Chondrocyte (in vitro differentiated cells): ENCODE measurements at regions not wholly inside any gene's neighbourhood (a gene's known extent, or its start where the extent isn't known, plus 50 kb on each side); places are given as distances from the start of the nearest gene placed in this dataset.

ENCODE experiments used
- DNase-seq: peaks from one replicate; pipeline ENCODE4 v3.0.0; 2021; ENCODE audit warnings: mixed read lengths, low spot score
- H3K27ac Mint-ChIP-seq: one replicate; pipeline ENCODE4 v1.8.0; 2021; ENCODE audit warnings: mild to moderate bottlenecking, moderate library complexity, mixed read lengths; ENCODE audit not compliant: unreplicated experiment
- H3K27me3 Mint-ChIP-seq: 2 replicates; pipeline ENCODE4 v1.8.0; 2021; ENCODE audit warnings: low read depth, mixed read lengths
- H3K36me3 Mint-ChIP-seq: 2 replicates; pipeline ENCODE4 v1.8.0; 2021; ENCODE audit warnings: low read depth, mixed read lengths
- H3K4me1 Mint-ChIP-seq: 2 replicates; pipeline ENCODE4 v1.8.0; 2021; ENCODE audit warnings: low read depth, mild to moderate bottlenecking, mixed read lengths
- H3K4me3 Mint-ChIP-seq: one replicate; pipeline ENCODE4 v1.8.0; 2021; ENCODE audit warnings: mild to moderate bottlenecking, moderate library complexity, mixed read lengths; ENCODE audit not compliant: unreplicated experiment
- H3K9me3 Mint-ChIP-seq: 2 replicates; pipeline ENCODE4 v1.8.0; 2021; ENCODE audit warnings: low read depth, mixed read lengths
- TF ChIP-seq, protein P1 (sequence below): fragments of 200-600 bp; sonication (generic); IDR thresholded peaks from 2 replicates; pipeline ENCODE4 v1.5.0; 2021; ENCODE audit warnings: antibody characterized with exemption, mild to moderate bottlenecking, moderate library complexity

DNA sequence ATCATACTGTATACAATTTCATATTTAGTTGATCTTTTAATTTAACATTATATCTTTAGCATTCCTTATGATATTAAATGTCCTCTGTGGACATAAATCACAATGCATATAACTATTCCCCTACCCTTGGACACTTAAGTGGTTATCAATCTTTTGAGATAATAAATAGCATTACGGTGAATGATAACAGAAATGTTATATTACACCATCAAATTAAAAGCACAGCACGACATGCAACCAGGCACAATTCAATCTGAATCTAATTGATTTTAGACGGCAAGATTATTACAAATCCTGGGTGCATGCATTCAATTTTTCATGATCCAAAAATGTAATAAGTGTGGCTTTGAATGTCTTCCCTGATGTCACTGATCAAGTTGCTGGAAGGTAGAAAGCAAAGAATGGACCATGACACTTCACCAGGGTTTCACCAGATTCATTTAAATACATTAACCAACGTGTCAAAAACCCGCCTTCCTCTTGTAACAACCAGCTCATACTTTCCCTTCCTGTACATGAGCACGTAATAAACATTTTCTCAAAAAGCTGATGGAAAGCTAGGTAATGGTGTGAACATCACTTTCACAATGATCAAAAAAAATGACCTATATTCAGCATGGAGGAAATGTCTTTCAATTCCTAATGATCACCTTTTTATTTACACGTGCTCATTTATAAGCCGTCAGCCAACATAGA is 513.7 kb upstream of the ID2 start:
- peaks cover 47% of the 10 kb centered on the region for H3K4me1 Mint-ChIP-seq
- TF ChIP-seq, protein P1, sequence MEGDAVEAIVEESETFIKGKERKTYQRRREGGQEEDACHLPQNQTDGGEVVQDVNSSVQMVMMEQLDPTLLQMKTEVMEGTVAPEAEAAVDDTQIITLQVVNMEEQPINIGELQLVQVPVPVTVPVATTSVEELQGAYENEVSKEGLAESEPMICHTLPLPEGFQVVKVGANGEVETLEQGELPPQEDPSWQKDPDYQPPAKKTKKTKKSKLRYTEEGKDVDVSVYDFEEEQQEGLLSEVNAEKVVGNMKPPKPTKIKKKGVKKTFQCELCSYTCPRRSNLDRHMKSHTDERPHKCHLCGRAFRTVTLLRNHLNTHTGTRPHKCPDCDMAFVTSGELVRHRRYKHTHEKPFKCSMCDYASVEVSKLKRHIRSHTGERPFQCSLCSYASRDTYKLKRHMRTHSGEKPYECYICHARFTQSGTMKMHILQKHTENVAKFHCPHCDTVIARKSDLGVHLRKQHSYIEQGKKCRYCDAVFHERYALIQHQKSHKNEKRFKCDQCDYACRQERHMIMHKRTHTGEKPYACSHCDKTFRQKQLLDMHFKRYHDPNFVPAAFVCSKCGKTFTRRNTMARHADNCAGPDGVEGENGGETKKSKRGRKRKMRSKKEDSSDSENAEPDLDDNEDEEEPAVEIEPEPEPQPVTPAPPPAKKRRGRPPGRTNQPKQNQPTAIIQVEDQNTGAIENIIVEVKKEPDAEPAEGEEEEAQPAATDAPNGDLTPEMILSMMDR, result no peak
- no peaks in the 10 kb centered on the region for H3K36me3 Mint-ChIP-seq

DNA sequence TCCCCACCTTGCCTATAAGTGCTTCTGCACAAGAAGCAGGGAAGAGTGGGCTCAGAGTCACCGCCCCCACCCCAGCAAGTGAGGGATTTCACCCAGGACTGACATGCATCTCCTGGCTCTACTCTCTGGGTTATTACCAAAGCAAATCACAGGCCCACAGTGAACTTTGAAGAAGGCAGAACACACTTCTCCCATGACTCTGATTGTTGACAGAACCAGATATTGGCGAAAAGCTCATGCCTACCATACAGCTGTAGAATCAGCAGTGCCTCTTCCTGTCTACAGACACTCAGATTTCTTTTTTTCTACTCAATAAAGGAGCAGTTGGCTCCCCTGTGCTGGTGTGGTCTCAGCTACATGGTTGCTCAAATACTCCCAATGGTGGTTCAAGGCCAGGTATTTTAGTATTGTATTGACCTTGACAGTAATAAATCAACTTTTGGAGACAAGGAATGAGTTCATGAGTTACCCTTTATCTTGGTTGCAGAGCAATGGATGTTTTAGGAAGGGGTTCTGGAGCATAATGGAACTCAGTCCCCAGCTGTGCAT is 512.9 kb upstream of the ID2 start:
- peaks cover 55% of the 10 kb centered on the region for H3K4me1 Mint-ChIP-seq
- TF ChIP-seq, protein P1, result no peak
- H3K4me3 Mint-ChIP-seq, result no peak overlapping the region
- DNase-seq, result no peak
- H3K36me3 Mint-ChIP-seq, result no peaks in the 10 kb centered on the region
- H3K9me3 Mint-ChIP-seq, result no peaks in the 10 kb centered on the region
- peak overlapping the region; percentile 89 for H3K27ac Mint-ChIP-seq
- H3K27me3 Mint-ChIP-seq, result no peaks in the 10 kb centered on the region

More for the DNA sequence above, 513.7 kb upstream of the ID2 start:
- no peaks in the 10 kb centered on the region for H3K27me3 Mint-ChIP-seq
- H3K27ac Mint-ChIP-seq, result peak overlapping the region; percentile 89
- DNase-seq, result no peak
- no peak overlapping the region for H3K4me3 Mint-ChIP-seq
- H3K9me3 Mint-ChIP-seq, result no peaks in the 10 kb centered on the region

DNA sequence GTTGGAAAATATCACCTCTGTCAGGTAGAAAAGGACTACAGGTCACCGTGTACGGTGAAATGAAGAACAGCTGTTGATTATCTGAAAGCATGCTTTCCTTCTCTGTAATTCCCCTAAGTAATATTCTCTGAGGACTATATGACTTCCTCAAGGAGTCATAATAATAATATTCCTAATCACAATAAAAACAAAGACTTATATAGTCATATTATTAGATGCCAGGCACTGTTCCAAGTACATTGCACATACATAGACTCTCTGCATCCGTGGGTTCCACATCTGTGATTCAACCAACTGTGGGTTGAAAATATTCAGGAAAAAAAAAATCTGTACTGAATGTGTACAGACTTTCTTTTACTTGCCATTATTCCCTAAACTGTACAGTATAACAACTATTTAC is 512.4 kb upstream of the ID2 start:
- TF ChIP-seq, protein P1, result no peak
- Mint-ChIP-seq H3K4me3 (no peak overlapping the region), H3K9me3 (no peaks in the 10 kb centered on the region), H3K27me3 (no peaks in the 10 kb centered on the region), H3K4me1 (peaks cover 60% of the 10 kb centered on the region), H3K27ac (peak overlapping the region; percentile 89), H3K36me3 (no peaks in the 10 kb centered on the region)
- DNase-seq, result no peak

DNA sequence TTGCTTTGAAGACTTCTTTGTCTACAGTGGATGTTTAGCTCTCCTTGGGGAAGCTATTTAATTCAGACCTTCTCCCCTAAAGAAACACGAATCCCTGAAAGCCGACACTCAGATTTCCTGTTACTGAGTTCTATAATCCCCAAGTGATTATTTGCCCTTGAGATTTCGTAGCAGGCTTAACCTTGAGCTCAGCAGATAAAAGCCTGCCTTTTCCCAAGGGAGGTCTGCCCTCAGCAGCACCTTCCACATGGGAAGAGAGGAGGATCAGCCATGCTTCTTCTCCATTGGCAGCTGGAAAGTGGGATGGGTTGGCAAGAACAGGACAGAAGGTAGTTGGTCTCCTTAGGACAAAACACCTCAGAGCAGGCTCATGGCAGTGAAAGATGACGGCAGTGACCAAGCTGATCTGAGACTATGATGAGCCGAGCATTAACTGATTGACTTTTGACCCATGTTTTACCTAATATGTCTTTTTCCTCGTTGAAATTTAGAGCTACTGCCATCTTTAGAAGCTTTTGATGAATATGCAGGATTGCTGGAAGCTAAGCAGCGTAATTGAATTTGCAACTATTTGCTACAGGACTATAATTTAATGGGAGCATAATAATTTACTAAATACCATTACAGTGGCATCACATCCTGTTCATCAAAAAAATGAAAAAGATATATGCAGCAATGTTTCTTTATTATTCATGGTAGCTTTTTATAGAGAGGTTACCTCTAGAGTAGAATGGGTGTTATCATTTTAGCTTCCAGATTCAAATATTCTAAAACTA is 511.1 kb upstream of the ID2 start:
- Mint-ChIP-seq H3K4me3 (no peak overlapping the region), H3K9me3 (peaks cover 7% of the 10 kb centered on the region), H3K27me3 (no peaks in the 10 kb centered on the region), H3K36me3 (no peaks in the 10 kb centered on the region), H3K27ac (peak overlapping the region; percentile 60), H3K4me1 (peaks cover 72% of the 10 kb centered on the region)
- DNase-seq, result no peak
- TF ChIP-seq, protein P1, result no peak

DNA sequence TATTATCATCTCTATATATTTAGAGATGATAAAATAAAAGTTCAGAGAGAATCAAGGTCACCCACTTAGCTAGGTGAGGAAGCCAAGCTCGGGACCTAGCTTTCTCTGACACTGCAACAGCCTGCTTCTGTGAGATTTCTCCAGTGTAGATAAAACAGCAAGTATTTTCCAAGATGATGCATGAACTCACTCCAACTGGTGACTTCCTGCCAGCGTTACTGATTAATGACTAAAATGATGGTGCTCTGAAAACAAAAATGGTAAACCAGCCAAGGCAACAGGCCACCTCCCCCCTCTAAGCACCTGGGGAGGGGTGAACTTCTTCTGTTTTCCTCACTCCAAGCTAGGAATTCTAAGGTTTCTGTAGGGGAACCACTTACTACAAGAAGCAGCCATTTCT is 510.2 kb upstream of the ID2 start:
- Mint-ChIP-seq H3K27me3 (no peaks in the 10 kb centered on the region), H3K27ac (peak overlapping the region; percentile 42), H3K4me1 (peaks cover 73% of the 10 kb centered on the region), H3K9me3 (peaks cover 11% of the 10 kb centered on the region), H3K4me3 (no peak overlapping the region), H3K36me3 (no peaks in the 10 kb centered on the region)
- no peak for DNase-seq
- TF ChIP-seq, protein P1, result no peak
